ENCODE measurements at regions not wholly inside any gene's neighbourhood (a gene's known extent, or its start where the extent isn't known, plus 50 kb on each side); places are given as distances from the start of the nearest gene placed in this dataset.
A peak's percentile ranks its signal among the peaks of the same experiment; 100 is the strongest.

DNA sequence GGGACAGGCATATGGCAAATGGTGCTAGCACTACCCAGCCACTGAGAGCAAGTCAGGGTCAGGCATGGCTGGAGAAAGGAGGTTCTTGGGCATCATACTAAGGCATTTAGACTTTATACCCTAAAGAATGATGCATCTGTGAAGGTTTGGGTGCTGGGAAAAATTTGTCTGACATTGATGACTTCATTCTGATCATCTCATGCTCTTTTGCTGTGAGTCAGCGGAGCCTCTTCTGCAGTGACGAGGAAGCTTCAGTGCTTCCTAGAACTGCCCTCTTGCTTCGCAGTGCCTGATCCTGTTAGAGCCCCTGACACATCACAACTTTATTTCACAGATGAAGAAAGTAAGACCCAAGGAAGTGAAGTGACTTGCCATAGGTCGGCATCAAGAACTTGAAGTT is 266.6 kb upstream of the GAS1 start:
- no peak for DNase-seq
- intact Hi-C loops (cut with DNase I): no loop called here

DNA sequence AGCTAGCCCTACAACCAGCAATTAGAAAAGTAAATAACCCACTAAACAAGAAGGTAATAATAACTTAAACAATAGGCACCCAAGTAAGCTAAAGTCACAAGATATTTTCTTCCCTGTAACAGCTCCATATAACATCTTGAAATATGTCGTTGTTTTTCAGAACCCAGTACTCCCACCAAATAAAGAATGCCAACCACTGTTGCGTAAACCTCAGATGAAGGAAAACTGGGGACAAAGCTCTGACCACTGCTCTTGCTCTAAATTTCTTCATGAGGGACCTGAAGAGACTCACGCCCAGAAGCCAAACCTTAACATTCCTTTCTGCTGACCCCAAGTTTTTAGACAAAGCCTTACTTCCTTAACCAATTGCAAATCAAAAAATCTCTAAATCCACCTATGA is 267.7 kb upstream of the GAS1 start:
- DNase-seq: no peak
- intact Hi-C loops (cut with DNase I): no loop called here

GRCh38 chr9:87216036-87216435 is 268.7 kb upstream of the GAS1 start:
- intact Hi-C loops (cut with DNase I): no loop called here

GRCh38 chr9:87216897-87217455 is 269.7 kb upstream of the GAS1 start:
- intact Hi-C loops (cut with DNase I): no loop called here
- DNase-seq: no peak

More at GRCh38 chr9:87216036-87216435, 268.7 kb upstream of the GAS1 start:
- DNase-seq: no peak

DNA sequence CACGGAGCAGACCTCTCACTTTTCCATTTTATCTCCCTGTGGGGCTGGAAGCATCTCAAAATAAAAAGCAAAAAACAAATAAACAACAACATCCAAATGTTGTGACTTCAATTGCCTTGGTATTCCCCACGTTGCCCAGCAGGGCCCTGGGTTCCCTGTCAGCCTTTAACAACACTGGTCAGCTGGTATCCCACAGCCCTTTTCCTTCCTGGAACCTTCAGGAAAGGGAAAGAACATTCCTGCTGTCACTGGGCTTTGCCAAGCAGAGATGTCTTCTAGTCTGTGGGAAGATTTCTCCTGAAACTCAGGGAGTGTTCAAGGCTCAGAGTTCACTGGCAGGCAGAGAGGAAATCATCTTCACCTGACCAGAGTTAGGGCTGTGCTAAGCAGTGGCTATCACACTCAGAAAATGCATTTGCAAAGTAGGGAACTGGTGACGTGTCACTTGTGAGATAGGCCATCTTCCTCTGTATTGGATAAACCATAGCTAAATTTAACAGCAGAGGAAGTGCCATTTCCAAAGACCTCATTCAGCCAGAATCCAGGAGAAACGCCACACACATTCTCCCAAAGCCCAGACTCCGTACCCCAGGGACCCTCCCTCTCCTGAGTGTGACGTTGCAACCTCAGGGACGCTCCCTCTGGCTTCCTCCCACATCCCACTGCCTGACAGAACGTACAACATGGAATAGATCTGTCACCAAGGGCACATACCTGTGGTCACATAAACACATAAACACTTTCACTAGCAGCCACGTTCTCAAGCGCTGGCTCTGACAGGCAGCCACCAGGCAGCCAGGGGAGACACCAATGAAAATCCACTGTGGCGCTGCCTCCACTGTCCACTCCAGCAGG is 274.0 kb upstream of the DAPK1 start:
- DNase-seq: no peak
- intact Hi-C loops (cut with DNase I): no loop called here

GRCh38 chr9:87226896-87227295 is 270.8 kb upstream of the DAPK1 start:
- intact Hi-C loops (cut with DNase I): no loop called here

GRCh38 chr9:87227456-87227855 is 270.2 kb upstream of the DAPK1 start:
- no peak for DNase-seq
- intact Hi-C loops (cut with DNase I): no loop called here

More at GRCh38 chr9:87226896-87227295, 270.8 kb upstream of the DAPK1 start:
- DNase-seq: no peak

DNA sequence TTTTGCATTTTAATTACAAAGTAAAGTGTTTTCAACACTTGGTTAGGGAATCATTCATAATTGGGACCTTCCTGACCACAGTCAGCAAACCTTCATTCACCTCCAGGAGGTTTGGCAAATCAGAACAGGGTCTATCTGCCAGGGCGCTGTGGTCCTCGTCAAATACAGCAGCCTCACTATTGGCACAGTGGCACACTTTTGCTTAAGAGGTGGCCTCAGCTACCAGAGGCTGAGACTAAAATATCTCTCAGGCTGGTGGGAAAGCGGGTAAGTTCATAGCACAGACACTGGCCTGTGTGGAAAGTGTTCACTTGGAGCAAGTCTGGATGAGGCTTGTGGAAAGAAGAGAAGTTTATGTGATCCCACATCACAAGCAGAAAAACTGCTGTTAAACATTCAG is 268.6 kb upstream of the DAPK1 start:
- intact Hi-C loops (cut with DNase I): no loop called here
- no peak for DNase-seq

DNA sequence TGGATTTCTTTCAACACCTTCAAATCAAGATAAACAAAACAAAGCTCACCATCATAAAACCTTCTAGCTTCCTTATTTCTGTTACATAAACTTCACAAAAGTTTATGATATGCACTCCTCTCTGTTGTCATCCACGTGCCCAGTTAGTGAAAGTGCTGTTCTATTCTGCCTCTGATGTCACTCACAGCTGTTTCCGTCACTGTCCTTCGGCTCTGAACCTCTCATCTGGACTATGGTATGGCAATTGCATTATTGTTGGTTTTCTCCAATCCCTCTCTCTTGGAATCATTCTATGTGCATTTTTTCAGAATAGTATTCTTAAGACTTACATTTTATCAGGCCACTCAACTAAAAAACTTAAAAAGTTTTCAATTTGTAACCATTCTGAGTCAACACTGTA is 264.2 kb upstream of the DAPK1 start:
- DNase-seq: no peak

GRCh38 chr9:87233899-87234455 is 263.7 kb upstream of the DAPK1 start:
- intact Hi-C loops (cut with DNase I): no loop called here
- no peak for DNase-seq

More for the DNA sequence above, 264.2 kb upstream of the DAPK1 start:
- intact Hi-C loops (cut with DNase I): no loop called here

- intact Hi-C loops (cut with DNase I): no loop called here
- no peak for DNase-seq
Measured at GRCh38 chr9:87234854-87235253, 262.8 kb upstream of the DAPK1 start.

GRCh38 chr9:87236546-87236945 is 261.1 kb upstream of the DAPK1 start:
- intact Hi-C loops (cut with DNase I): no loop called here
- no peak for DNase-seq

DNA sequence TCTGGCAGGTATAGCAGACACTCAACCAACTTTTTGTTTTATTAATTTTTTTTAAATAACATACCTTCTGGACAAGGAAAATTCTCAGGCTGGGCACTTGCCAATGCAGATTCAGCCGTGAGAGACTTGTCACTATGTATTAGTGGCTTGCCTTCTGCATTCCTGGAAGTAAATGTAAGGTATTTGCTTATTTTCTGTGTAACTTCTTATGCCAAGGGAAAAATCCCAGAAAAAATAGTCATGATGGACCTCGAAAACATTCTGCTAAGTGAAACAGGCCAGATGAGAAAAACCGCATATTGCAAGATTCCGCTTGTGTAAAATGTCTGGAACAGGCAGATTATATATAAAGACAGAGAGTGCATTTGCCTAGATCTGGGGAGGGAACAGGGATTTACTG is 260.3 kb upstream of the DAPK1 start:
- intact Hi-C loops (cut with DNase I): no loop called here
- DNase-seq: no peak

DNA sequence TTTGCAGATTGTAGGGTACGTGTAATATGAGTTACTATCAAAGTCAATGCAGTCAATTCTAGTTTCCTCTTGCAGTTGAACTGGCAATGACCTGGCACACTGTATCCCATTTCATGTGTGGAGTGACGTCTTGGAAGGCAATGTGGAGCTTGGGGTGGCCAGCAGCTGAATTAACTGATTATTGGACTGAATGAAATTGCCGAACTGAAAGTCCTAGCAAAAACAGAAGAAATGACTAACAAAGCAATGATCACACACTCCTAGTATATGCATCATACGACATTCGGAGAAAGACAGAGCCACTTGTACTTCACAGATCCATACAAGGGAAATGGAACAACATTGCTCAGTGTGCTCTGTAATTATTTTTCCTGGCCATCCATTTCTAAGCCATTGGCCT is 259.1 kb upstream of the DAPK1 start:
- intact Hi-C loops (cut with DNase I): no loop called here

DNA sequence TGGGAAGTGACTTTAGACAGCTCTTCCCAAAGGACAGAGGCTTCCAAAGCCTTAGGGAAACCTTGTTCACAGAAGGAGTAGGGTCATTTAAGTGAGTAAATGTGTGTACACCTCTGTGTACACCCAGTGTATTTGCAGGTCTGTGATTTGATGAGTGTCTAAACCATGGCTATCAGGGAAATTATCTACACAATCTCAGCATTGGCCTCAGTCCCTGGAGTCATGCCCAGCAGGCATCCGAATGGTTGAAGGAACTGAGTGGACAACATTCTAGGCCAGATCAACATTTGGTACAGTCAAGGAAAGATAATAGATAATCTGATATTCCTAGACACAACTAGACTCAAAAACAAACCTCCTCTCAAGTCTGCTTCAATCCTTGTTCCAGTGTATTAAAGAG is 258.4 kb upstream of the DAPK1 start:
- intact Hi-C loops (cut with DNase I): no loop called here

More for the DNA sequence above, 259.1 kb upstream of the DAPK1 start:
- peak in 3 of 42 donors; percentile 12 to 48 (median 23) for DNase-seq

DNA sequence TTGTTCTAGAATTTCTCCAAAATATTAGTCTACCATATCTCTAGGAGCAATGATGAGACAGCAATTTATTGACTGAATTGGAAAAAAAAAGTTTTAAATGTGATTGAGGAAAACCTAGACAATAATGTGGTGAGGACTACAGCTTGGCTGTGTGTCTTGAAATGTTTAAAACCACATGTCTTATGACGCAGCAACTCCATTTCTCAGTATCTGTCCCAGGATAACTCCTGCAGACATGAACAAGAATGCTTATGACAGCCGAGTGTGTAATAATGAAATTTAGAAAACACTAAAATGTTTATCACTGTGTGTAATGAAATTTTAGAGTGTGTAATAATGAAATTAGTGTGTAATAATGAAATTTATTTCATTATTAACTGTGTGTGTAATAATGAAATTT is 254.1 kb upstream of the DAPK1 start:
- intact Hi-C loops (cut with DNase I): no loop called here
- DNase-seq: no peak

More for the DNA sequence above, 258.4 kb upstream of the DAPK1 start:
- no peak for DNase-seq

- intact Hi-C loops (cut with DNase I): no loop called here
- no peak for DNase-seq
Measured at GRCh38 chr9:87245271-87245670, 252.4 kb upstream of the DAPK1 start.

DNA sequence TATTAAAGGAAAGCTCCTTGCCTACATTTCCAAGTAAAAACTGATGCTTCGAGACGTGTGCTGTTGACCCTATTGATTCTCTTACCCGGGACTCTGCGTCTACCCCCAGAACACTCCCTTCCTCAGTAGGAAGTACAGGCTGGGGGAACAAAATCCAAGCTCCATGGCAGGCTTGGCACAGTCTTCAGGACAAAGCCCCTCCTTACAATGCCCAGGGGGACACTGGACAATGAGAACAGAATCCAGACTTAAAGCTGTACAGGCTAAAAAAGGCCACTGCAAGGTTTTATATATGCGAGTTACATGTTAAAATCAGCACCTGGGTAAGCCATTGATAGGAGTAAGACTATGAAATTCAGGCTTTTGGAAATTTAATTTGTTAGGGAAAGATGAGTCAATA is 250.6 kb upstream of the DAPK1 start:
- DNase-seq: no peak
- intact Hi-C loops (cut with DNase I): no loop called here

- no peak for DNase-seq
- intact Hi-C loops (cut with DNase I): no loop called here
Measured at GRCh38 chr9:87249029-87249428, 248.6 kb upstream of the DAPK1 start.

GRCh38 chr9:87250205-87250604 is 247.5 kb upstream of the DAPK1 start:
- peak in 2 of 42 donors; percentile 7 to 14 for DNase-seq
- intact Hi-C loops (cut with DNase I): no loop called here
